Caki2 (cell line): ENCODE measurements at regions not wholly inside any gene's neighbourhood (a gene's known extent, or its start where the extent isn't known, plus 50 kb on each side); places are given as distances from the start of the nearest gene placed in this dataset.
A peak's percentile ranks its signal among the peaks of the same experiment; 100 is the strongest.

Source experiments
- DNase-seq: peaks from one replicate; pipeline ENCODE4 v3.0.0-alpha.2; 2015; ENCODE audit warnings: low read depth
- in situ Hi-C: cut with HindIII; loops from 2 replicates; pipeline ENCODE4 v1.10.0; 2016; ENCODE audit warnings: low sequenced_read_pairs, low pct_unique_long_range_greater_than_20kb, mixed read lengths

GRCh38 chr2:215693193-215693998 is 257.5 kb upstream of the FN1 start:
- in situ Hi-C loops, result no loop called here

GRCh38 chr2:215692387-215693079 is 256.7 kb upstream of the FN1 start:
- peak; percentile 82 for DNase-seq
- in situ Hi-C loops, result no loop called here

More at GRCh38 chr2:215693193-215693998, 257.5 kb upstream of the FN1 start:
- peak; percentile 96 for DNase-seq

GRCh38 chr2:215691346-215691745 is 255.5 kb upstream of the FN1 start:
- in situ Hi-C loops, result no loop called here
- no peak for DNase-seq

GRCh38 chr2:215687149-215688031 is 251.5 kb upstream of the FN1 start:
- in situ Hi-C loops, result no loop called here
- DNase-seq, result no peak

GRCh38 chr2:215685238-215685990 is 249.5 kb upstream of the FN1 start:
- no peak for DNase-seq
- in situ Hi-C loops, result no loop called here

- peak; percentile 84 for DNase-seq
These were observed 248.8 kb upstream of the FN1 start for GRCh38 chr2:215684448-215685237.

GRCh38 chr2:215683295-215683694 is 247.4 kb upstream of the FN1 start:
- DNase-seq, result no peak
- in situ Hi-C loops, result no loop called here

More at GRCh38 chr2:215684448-215685237, 248.8 kb upstream of the FN1 start:
- in situ Hi-C loops, result no loop called here

- in situ Hi-C loops, result no loop called here
- no peak for DNase-seq
These were observed 246.1 kb upstream of the FN1 start for GRCh38 chr2:215681799-215682596.

GRCh38 chr2:215680605-215681598 is 245.0 kb upstream of the FN1 start:
- in situ Hi-C loops, result no loop called here
- DNase-seq, result peak; percentile 96

GRCh38 chr2:215678094-215678493 is 242.2 kb upstream of the FN1 start:
- in situ Hi-C loops, result no loop called here
- DNase-seq, result no peak

GRCh38 chr2:215677481-215677880 is 241.6 kb upstream of the FN1 start:
- in situ Hi-C loops, result no loop called here
- DNase-seq, result no peak

GRCh38 chr2:215672406-215672805 is 236.5 kb upstream of the FN1 start:
- in situ Hi-C loops, result no loop called here
- DNase-seq, result no peak

- no peak for DNase-seq
- in situ Hi-C loops, result no loop called here
These were observed 235.8 kb upstream of the FN1 start for GRCh38 chr2:215671691-215672090.

GRCh38 chr2:215671244-215671643 is 235.4 kb upstream of the FN1 start:
- in situ Hi-C loops, result no loop called here
- no peak for DNase-seq

- in situ Hi-C loops, result no loop called here
- DNase-seq, result no peak
These were observed 234.5 kb upstream of the FN1 start for GRCh38 chr2:215670396-215670795.

- in situ Hi-C loops, result no loop called here
- DNase-seq, result no peak
These were observed 232.5 kb upstream of the FN1 start for GRCh38 chr2:215668378-215668775.
